ENCODE measurements at regions not wholly inside any gene's neighbourhood (a gene's known extent, or its start where the extent isn't known, plus 50 kb on each side); places are given as distances from the start of the nearest gene placed in this dataset.
"Not testable (repeated sequence)": the region's sequence is repeated elsewhere in the genome, so short reads cannot be mapped to it uniquely, and the experiment has no call there.

- DNase-seq: no peak
Observed at GRCh38 chr7:46786995-46787394, 794.9 kb downstream of the TNS3 start.

GRCh38 chr7:46786221-46786954 is 795.5 kb downstream of the TNS3 start:
- no peak for DNase-seq

GRCh38 chr7:46784732-46785131 is 797.2 kb downstream of the TNS3 start:
- DNase-seq: no peak

- DNase-seq: no peak
Observed at GRCh38 chr7:46781901-46782439, 799.9 kb downstream of the TNS3 start.

GRCh38 chr7:46776790-46777189 is 805.1 kb downstream of the TNS3 start:
- peak; percentile 11 for DNase-seq

- DNase-seq: peak; percentile 43
Observed at GRCh38 chr7:46775776-46776175, 806.1 kb downstream of the TNS3 start.

- no peak for DNase-seq
Observed at GRCh38 chr7:46775020-46775419, 806.9 kb downstream of the TNS3 start.

GRCh38 chr7:46774515-46774914 is 807.4 kb downstream of the TNS3 start:
- DNase-seq: no peak

- DNase-seq: peak; percentile 8
Observed at GRCh38 chr7:46772776-46773175, 809.1 kb downstream of the TNS3 start.

GRCh38 chr7:46767071-46767470 is 814.8 kb downstream of the TNS3 start:
- DNase-seq: no peak

GRCh38 chr7:46764100-46764936 is 817.6 kb downstream of the TNS3 start:
- DNase-seq: no peak

- no peak for DNase-seq
Observed at GRCh38 chr7:46763344-46763743, 818.6 kb downstream of the TNS3 start.

GRCh38 chr7:46759711-46760480 is 822.0 kb downstream of the TNS3 start:
- DNase-seq: no peak

- DNase-seq: no peak
Observed at GRCh38 chr7:46756996-46757395, 824.9 kb downstream of the TNS3 start.

GRCh38 chr7:46756256-46756655 is 825.7 kb downstream of the TNS3 start:
- DNase-seq: no peak

GRCh38 chr7:46755120-46756034 is 826.5 kb downstream of the TNS3 start:
- DNase-seq: no peak

- DNase-seq: no peak
Observed at GRCh38 chr7:46754140-46754720, 827.7 kb downstream of the TNS3 start.

- no peak for DNase-seq
Observed at GRCh38 chr7:46753662-46754061, 828.2 kb downstream of the TNS3 start.

- no peak for DNase-seq
Observed at GRCh38 chr7:46752881-46753366, 829.0 kb downstream of the TNS3 start.

GRCh38 chr7:46751927-46752723 is 829.8 kb downstream of the TNS3 start:
- not testable (repeated sequence) for DNase-seq

- DNase-seq: no peak
Observed at GRCh38 chr7:46751471-46751870, 830.4 kb upstream of the IGFBP3 start.
